Ectodermal cell (in vitro differentiated cells): ENCODE measurements at regions not wholly inside any gene's neighbourhood (a gene's known extent, or its start where the extent isn't known, plus 50 kb on each side); places are given as distances from the start of the nearest gene placed in this dataset.

Experiments
- H3K27ac ChIP-seq: 2 replicates; pipeline ENCODE4 v1.7.0; 2013; ENCODE audit warnings: mild to moderate bottlenecking, low read depth, low read length; ENCODE audit not compliant: insufficient read depth, poor library complexity, severe bottlenecking
- H3K27me3 ChIP-seq: 2 replicates; pipeline ENCODE4 v1.7.0; 2013; ENCODE audit warnings: mild to moderate bottlenecking, low read length; ENCODE audit not compliant: insufficient read depth, control insufficient read depth, poor library complexity, severe bottlenecking
- H3K36me3 ChIP-seq: one replicate; pipeline ENCODE4 v1.7.0; 2013; ENCODE audit warnings: low read length; ENCODE audit not compliant: control insufficient read depth, insufficient read depth
- H3K4me1 ChIP-seq: one replicate; pipeline ENCODE4 v1.7.0; 2013; ENCODE audit warnings: low read length; ENCODE audit not compliant: control insufficient read depth, insufficient read depth
- H3K4me3 ChIP-seq: 2 replicates; pipeline ENCODE4 v1.7.0; 2013; ENCODE audit warnings: low read depth, low read length, control low read depth; ENCODE audit not compliant: insufficient read depth
- H3K9me3 ChIP-seq: 2 replicates; pipeline ENCODE4 v1.7.0; 2013; ENCODE audit warnings: mild to moderate bottlenecking, low read length, moderate library complexity; ENCODE audit not compliant: control insufficient read depth
- WGBS, 2 experiments: methylation state at CpG; one replicate each; pipeline ENCODE4 v1.1.7; 2013; ENCODE audit warnings: missing lambda C conversion rate in 2 of 2; 5-methylcytosine and 5-hydroxymethylcytosine counted together

DNA sequence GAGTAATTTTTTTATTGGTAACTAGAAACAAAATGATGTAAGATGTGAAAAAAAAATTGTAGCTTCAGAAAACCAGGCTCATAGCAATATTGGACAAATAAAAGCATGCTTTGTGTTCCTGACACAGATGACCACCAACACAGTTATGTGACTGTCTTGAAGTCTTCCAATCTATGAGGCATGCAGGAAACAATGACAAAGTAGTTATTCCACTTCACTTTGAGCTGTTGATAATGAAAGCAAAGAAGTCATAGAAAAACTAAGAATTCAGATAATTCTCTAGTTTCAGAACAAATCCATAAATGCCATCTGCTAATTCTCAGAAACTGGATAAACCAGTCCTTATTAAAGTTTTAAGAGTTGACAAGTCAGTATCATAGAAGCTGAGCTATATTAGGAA lies 378.4 kb upstream of the SEMA3D start:
- Histone ChIP-seq H3K27me3 (no peaks in the 10 kb centered on the region), H3K4me3 (no peak overlapping the region), H3K4me1 (no peaks in the 10 kb centered on the region), H3K36me3 (no peaks in the 10 kb centered on the region), H3K27ac (no peak overlapping the region), H3K9me3 (no peaks in the 10 kb centered on the region)

DNA sequence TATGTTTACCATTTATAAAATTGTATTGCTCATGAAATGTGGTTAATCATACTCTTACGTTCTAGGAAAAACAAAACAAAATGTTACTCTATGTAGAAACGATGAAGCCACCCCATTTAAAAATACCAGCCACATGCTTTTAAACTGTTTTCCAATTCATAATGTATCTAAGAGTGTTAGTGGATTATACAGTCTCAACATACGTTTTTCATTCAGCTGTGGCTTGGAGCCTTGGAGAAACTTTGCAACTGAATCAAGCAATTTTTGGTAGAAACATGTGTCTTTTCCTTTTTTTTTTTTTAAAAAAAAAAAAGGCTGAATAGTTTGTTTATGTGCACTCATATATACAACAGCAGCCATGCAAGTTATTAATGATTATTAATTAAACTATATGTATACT lies 378.0 kb upstream of the SEMA3D start:
- Histone ChIP-seq H3K9me3 (no peaks in the 10 kb centered on the region), H3K27me3 (no peaks in the 10 kb centered on the region), H3K36me3 (no peaks in the 10 kb centered on the region), H3K4me3 (no peak overlapping the region), H3K4me1 (no peaks in the 10 kb centered on the region), H3K27ac (no peak overlapping the region)
- 95% methylated on average over 2 of the region's 3 CpGs; no CpG with 5 or more reads in 1 of the 2 experiments for WGBS, 2 experiments

- H3K9me3 ChIP-seq: no peaks in the 10 kb centered on the region
- H3K27ac ChIP-seq: no peak overlapping the region
- no peaks in the 10 kb centered on the region for H3K36me3 ChIP-seq
- no peaks in the 10 kb centered on the region for H3K4me1 ChIP-seq
- no peaks in the 10 kb centered on the region for H3K27me3 ChIP-seq
- no peak overlapping the region for H3K4me3 ChIP-seq
These were observed 374.9 kb upstream of the SEMA3D start for GRCh38 chr7:85561706-85562105.

GRCh38 chr7:85554236-85555178 lies 367.7 kb upstream of the SEMA3D start:
- WGBS, 2 experiments: 12 to 80% methylated on average over 1 to 5 of the region's 5 CpGs
- H3K4me3 ChIP-seq: no peak overlapping the region

GRCh38 chr7:85535974-85536729 lies 349.3 kb upstream of the SEMA3D start:
- no peaks in the 10 kb centered on the region for H3K4me1 ChIP-seq
- H3K36me3 ChIP-seq: no peaks in the 10 kb centered on the region
- no peaks in the 10 kb centered on the region for H3K27me3 ChIP-seq
- H3K4me3 ChIP-seq: no peak overlapping the region
- no peaks in the 10 kb centered on the region for H3K9me3 ChIP-seq
- WGBS, 2 experiments: 96 to 97% methylated on average over 3 of the region's 3 CpGs
- no peak overlapping the region for H3K27ac ChIP-seq

More at GRCh38 chr7:85554236-85555178, 367.7 kb upstream of the SEMA3D start:
- H3K4me1 ChIP-seq: no peaks in the 10 kb centered on the region
- no peak overlapping the region for H3K27ac ChIP-seq
- no peaks in the 10 kb centered on the region for H3K27me3 ChIP-seq
- H3K36me3 ChIP-seq: no peaks in the 10 kb centered on the region
- no peaks in the 10 kb centered on the region for H3K9me3 ChIP-seq

GRCh38 chr7:85529831-85530230 lies 343.0 kb upstream of the SEMA3D start:
- Histone ChIP-seq H3K9me3 (no peaks in the 10 kb centered on the region), H3K27me3 (no peaks in the 10 kb centered on the region), H3K4me3 (no peak overlapping the region), H3K36me3 (no peaks in the 10 kb centered on the region), H3K27ac (no peak overlapping the region), H3K4me1 (no peaks in the 10 kb centered on the region)
- WGBS, 2 experiments: 87 to 91% methylated on average over 4 of the region's 4 CpGs

DNA sequence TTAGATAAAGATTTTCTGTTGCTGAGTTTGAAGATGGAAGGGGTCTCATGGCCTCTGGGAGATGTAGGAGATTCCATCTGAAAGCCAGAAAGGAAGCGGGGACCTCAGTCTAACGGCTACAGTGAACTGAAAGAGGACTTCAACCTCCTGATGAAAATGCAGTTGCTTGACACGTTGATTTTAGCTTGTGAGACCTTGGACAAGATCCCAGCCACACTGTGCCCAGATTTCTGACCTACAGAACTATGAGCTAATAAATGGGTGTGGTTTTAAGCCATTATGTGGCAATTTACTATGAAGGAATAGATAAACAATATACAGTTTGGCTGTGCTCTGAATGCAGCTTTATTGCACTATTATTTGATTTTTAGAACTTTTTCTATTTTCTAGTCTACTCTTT lies 342.3 kb upstream of the SEMA3D start:
- no peaks in the 10 kb centered on the region for H3K4me1 ChIP-seq
- no peak overlapping the region for H3K27ac ChIP-seq
- no peak overlapping the region for H3K4me3 ChIP-seq
- H3K36me3 ChIP-seq: no peaks in the 10 kb centered on the region
- H3K9me3 ChIP-seq: no peaks in the 10 kb centered on the region
- 91 to 92% methylated on average over 3 of the region's 3 CpGs for WGBS, 2 experiments
- H3K27me3 ChIP-seq: no peaks in the 10 kb centered on the region

- H3K9me3 ChIP-seq: no peaks in the 10 kb centered on the region
- H3K4me1 ChIP-seq: no peaks in the 10 kb centered on the region
- no peaks in the 10 kb centered on the region for H3K27me3 ChIP-seq
- H3K4me3 ChIP-seq: no peak overlapping the region
- no peak overlapping the region for H3K27ac ChIP-seq
- 90 to 95% methylated on average over 2 of the region's 2 CpGs for WGBS, 2 experiments
- no peaks in the 10 kb centered on the region for H3K36me3 ChIP-seq
These were observed 341.7 kb upstream of the SEMA3D start for GRCh38 chr7:85528581-85528980.

- no peak overlapping the region for H3K4me3 ChIP-seq
- H3K4me1 ChIP-seq: no peaks in the 10 kb centered on the region
- no peak overlapping the region for H3K27ac ChIP-seq
- H3K27me3 ChIP-seq: no peaks in the 10 kb centered on the region
- H3K36me3 ChIP-seq: no peaks in the 10 kb centered on the region
- no peaks in the 10 kb centered on the region for H3K9me3 ChIP-seq
These were observed 338.8 kb upstream of the SEMA3D start for GRCh38 chr7:85525676-85526075.

DNA sequence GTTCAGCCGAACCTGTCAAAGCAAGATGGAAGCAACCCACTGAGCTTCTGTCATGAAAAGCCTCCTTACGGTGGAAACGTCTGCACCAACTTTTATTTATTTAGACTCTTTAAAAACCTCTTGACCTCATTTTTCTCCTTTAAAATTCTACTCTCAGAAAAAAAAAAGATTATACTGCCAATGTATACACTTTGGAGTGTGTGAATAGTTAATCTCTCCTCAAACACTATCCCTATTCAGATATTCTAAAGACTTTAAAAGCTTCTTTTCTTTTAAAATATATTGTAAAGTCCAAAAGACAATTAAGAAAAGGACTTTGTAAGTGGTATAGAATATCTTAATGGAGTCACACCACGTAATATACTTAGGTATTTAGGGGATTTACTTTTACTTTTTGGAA lies 335.2 kb upstream of the SEMA3D start:
- 77 to 80% methylated on average over 3 to 4 of the region's 4 CpGs for WGBS, 2 experiments

More for the DNA sequence above, 335.2 kb upstream of the SEMA3D start:
- no peak overlapping the region for H3K27ac ChIP-seq
- H3K9me3 ChIP-seq: no peaks in the 10 kb centered on the region
- H3K36me3 ChIP-seq: no peaks in the 10 kb centered on the region
- H3K4me1 ChIP-seq: no peaks in the 10 kb centered on the region
- no peaks in the 10 kb centered on the region for H3K27me3 ChIP-seq
- no peak overlapping the region for H3K4me3 ChIP-seq
